ENCODE measurements at regions not wholly inside any gene's neighbourhood (a gene's known extent, or its start where the extent isn't known, plus 50 kb on each side); places are given as distances from the start of the nearest gene placed in this dataset.
"Not testable (repeated sequence)": the region's sequence is repeated elsewhere in the genome, so short reads cannot be mapped to it uniquely, and the experiment has no call there.

DNA sequence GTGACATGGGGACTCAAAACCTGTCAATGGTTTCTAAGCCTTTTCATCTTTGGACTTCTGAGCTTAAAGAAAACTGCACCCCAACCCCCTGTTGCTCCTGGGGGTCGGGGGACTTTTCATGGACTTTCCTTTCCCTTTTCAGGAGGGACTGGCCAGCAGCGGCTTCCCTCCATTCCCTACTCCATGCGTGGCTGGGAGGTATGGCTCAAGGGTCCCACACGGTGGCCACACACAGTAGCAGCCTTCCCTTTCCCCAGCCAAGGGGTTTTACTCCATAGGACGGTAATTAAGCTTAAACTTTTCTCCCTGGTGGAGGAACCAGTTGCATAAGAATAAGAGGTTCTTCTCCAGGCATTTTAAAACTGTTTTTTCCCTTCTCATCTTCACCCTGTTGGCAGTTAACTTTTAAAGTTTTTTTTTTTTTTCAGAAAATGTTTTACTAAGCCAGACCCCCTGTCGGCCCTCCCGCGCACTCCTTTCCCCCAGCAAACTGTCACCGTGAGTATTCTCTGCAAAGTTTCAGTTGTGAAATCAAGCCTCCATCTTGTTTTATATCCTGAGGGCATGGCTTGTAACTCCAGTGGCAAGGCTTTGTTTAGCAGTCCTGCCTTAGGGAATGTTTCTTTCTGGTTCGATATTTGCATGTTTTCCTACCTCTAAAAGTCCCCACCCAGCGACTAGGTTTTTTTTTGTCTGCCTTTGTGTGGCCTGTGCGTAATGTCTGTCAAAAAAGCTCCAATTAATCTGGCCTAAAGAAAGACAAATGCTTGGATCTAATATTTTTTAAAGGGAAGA is 325.7 kb downstream of the TLL1 start:
- Histone ChIP-seq H3K4me3 (ENCODE audit: control extremely low read depth in 1 of 5, extremely low read depth in 1 of 5, insufficient read depth in 1 of 5, low read depth in 2 of 5, low read length in 4 of 5) (no peak overlapping the region), H3K9me3 (ENCODE audit: control extremely low read depth in 1 of 3, control insufficient read depth in 2 of 3, insufficient read depth in 1 of 3, low read length in 2 of 3) (peaks cover 0 to 6% (median 0%) of the 10 kb centered on the region in 3 donors), H3K27ac (ENCODE audit: low read length in 2 of 2) (no peak overlapping the region), H3K27me3 (replicated peaks in 1 of 4; ENCODE audit: control extremely low read depth in 1 of 4, control insufficient read depth in 3 of 4, insufficient read depth in 4 of 4, low read length in 3 of 4) (no peaks in the 10 kb centered on the region), H3K4me2 (replicated peaks; ENCODE audit: low read depth, low read length, poor library complexity, severe bottlenecking) (no peak overlapping the region), H3K36me3 (replicated peaks in 1 of 2; ENCODE audit: control extremely low read depth in 1 of 2, control insufficient read depth in 1 of 2, extremely low read depth in 1 of 2, insufficient read depth in 2 of 2, low read length in 1 of 2) (no peaks in the 10 kb centered on the region), H3K4me1 (ENCODE audit: control insufficient read depth in 2 of 2, insufficient read depth in 2 of 2, low read length in 2 of 2) (no peaks in the 10 kb centered on the region), H4K20me1 (ENCODE audit: control insufficient read depth, insufficient read depth, low read length, poor library complexity, severe bottlenecking) (no peaks in the 10 kb centered on the region), H3K9ac (ENCODE audit: low read length) (no peak overlapping the region), H2AFZ (ENCODE audit: insufficient read depth, low read depth, low read length, poor library complexity, severe bottlenecking) (no peak overlapping the region), H3K79me2 (ENCODE audit: control insufficient read depth, insufficient read depth, low read length) (no peaks in the 10 kb centered on the region)
- H3K27me3 Mint-ChIP-seq, result no peaks in the 10 kb centered on the region
- TF ChIP-seq, protein P1, sequence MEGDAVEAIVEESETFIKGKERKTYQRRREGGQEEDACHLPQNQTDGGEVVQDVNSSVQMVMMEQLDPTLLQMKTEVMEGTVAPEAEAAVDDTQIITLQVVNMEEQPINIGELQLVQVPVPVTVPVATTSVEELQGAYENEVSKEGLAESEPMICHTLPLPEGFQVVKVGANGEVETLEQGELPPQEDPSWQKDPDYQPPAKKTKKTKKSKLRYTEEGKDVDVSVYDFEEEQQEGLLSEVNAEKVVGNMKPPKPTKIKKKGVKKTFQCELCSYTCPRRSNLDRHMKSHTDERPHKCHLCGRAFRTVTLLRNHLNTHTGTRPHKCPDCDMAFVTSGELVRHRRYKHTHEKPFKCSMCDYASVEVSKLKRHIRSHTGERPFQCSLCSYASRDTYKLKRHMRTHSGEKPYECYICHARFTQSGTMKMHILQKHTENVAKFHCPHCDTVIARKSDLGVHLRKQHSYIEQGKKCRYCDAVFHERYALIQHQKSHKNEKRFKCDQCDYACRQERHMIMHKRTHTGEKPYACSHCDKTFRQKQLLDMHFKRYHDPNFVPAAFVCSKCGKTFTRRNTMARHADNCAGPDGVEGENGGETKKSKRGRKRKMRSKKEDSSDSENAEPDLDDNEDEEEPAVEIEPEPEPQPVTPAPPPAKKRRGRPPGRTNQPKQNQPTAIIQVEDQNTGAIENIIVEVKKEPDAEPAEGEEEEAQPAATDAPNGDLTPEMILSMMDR (IDR thresholded peaks at IDR 0.05), result no peak
- no peak for TF ChIP-seq EZH2 (IDR thresholded peaks at IDR 0.05; ENCODE audit: borderline replicate concordance, insufficient read depth, low read depth, low read length, poor library complexity, severe bottlenecking)
- CTCF ChIA-PET, result no interaction called here
- H3K9me3 Mint-ChIP-seq (ENCODE audit: insufficient read depth), result no peaks in the 10 kb centered on the region
- DNase-seq (no peak), ATAC-seq (ENCODE audit: low read depth) (no peak)
- H3K4me3 Mint-ChIP-seq, result no peak overlapping the region
- no peaks in the 10 kb centered on the region for H3K4me1 Mint-ChIP-seq
- POLR2A ChIA-PET, result no interaction called here
- intact Hi-C loops (cut with micrococcal nuclease), result no loop called here
- H3K27ac Mint-ChIP-seq, result no peak overlapping the region
- 94% methylated on average over 8 of the region's 12 CpGs for WGBS (ENCODE audit: insufficient coverage)

- Mint-ChIP-seq H3K27me3 (no peaks in the 10 kb centered on the region), H3K4me1 (no peaks in the 10 kb centered on the region), H3K9me3 (ENCODE audit: insufficient read depth) (no peaks in the 10 kb centered on the region), H3K4me3 (no peak overlapping the region), H3K27ac (no peak overlapping the region)
- Histone ChIP-seq H2AFZ (ENCODE audit: insufficient read depth, low read depth, low read length, poor library complexity, severe bottlenecking) (no peak overlapping the region), H3K9me3 (ENCODE audit: control extremely low read depth in 1 of 3, control insufficient read depth in 2 of 3, insufficient read depth in 1 of 3, low read length in 2 of 3) (peaks cover 0 to 6% (median 0%) of the 10 kb centered on the region in 3 donors), H3K4me3 (ENCODE audit: control extremely low read depth in 1 of 5, extremely low read depth in 1 of 5, insufficient read depth in 1 of 5, low read depth in 2 of 5, low read length in 4 of 5) (no peak overlapping the region), H3K27ac (ENCODE audit: low read length in 2 of 2) (no peak overlapping the region), H3K27me3 (replicated peaks in 1 of 4; ENCODE audit: control extremely low read depth in 1 of 4, control insufficient read depth in 3 of 4, insufficient read depth in 4 of 4, low read length in 3 of 4) (no peaks in the 10 kb centered on the region), H4K20me1 (ENCODE audit: control insufficient read depth, insufficient read depth, low read length, poor library complexity, severe bottlenecking) (no peaks in the 10 kb centered on the region), H3K79me2 (ENCODE audit: control insufficient read depth, insufficient read depth, low read length) (no peaks in the 10 kb centered on the region), H3K9ac (ENCODE audit: low read length) (no peak overlapping the region), H3K4me2 (replicated peaks; ENCODE audit: low read depth, low read length, poor library complexity, severe bottlenecking) (no peak overlapping the region), H3K4me1 (ENCODE audit: control insufficient read depth in 2 of 2, insufficient read depth in 2 of 2, low read length in 2 of 2) (no peaks in the 10 kb centered on the region), H3K36me3 (replicated peaks in 1 of 2; ENCODE audit: control extremely low read depth in 1 of 2, control insufficient read depth in 1 of 2, extremely low read depth in 1 of 2, insufficient read depth in 2 of 2, low read length in 1 of 2) (no peaks in the 10 kb centered on the region)
- TF ChIP-seq, protein P1 (IDR thresholded peaks at IDR 0.05), result no peak
- TF ChIP-seq EZH2 (IDR thresholded peaks at IDR 0.05; ENCODE audit: borderline replicate concordance, insufficient read depth, low read depth, low read length, poor library complexity, severe bottlenecking), result no peak
- intact Hi-C loops (cut with micrococcal nuclease), result no loop called here
- no peak for DNase-seq
- CTCF ChIA-PET, result no interaction called here
- POLR2A ChIA-PET, result no interaction called here
- 86% methylated on average over 2 of the region's 4 CpGs for WGBS (ENCODE audit: insufficient coverage)
- no peak for ATAC-seq (ENCODE audit: low read depth)
Observed at GRCh38 chr4:166202991-166203390, 330.0 kb downstream of the TLL1 start.

GRCh38 chr4:166212326-166212725 is 339.3 kb downstream of the TLL1 start:
- H3K4me1 ChIP-seq (ENCODE audit: control insufficient read depth in 2 of 2, insufficient read depth in 2 of 2, low read length in 2 of 2); H3K4me3 Mint-ChIP-seq; DNase-seq; H4K20me1 ChIP-seq (ENCODE audit: control insufficient read depth, insufficient read depth, low read length, poor library complexity, severe bottlenecking); H3K27ac Mint-ChIP-seq; H3K4me1 Mint-ChIP-seq; H3K4me3 ChIP-seq (ENCODE audit: control extremely low read depth in 1 of 5, extremely low read depth in 1 of 5, insufficient read depth in 1 of 5, low read depth in 2 of 5, low read length in 4 of 5); H3K9ac ChIP-seq (ENCODE audit: low read length); H3K4me2 ChIP-seq (replicated peaks; ENCODE audit: low read depth, low read length, poor library complexity, severe bottlenecking); CTCF ChIA-PET; H3K79me2 ChIP-seq (ENCODE audit: control insufficient read depth, insufficient read depth, low read length); H3K27me3 ChIP-seq (replicated peaks in 1 of 4; ENCODE audit: control extremely low read depth in 1 of 4, control insufficient read depth in 3 of 4, insufficient read depth in 4 of 4, low read length in 3 of 4); H3K27me3 Mint-ChIP-seq; H3K36me3 ChIP-seq (replicated peaks in 1 of 2; ENCODE audit: control extremely low read depth in 1 of 2, control insufficient read depth in 1 of 2, extremely low read depth in 1 of 2, insufficient read depth in 2 of 2, low read length in 1 of 2); H3K27ac ChIP-seq (ENCODE audit: low read length in 2 of 2); H2AFZ ChIP-seq (ENCODE audit: insufficient read depth, low read depth, low read length, poor library complexity, severe bottlenecking); intact Hi-C loops (cut with micrococcal nuclease); ATAC-seq (ENCODE audit: low read depth); POLR2A ChIA-PET: not testable (repeated sequence)
- peaks cover 12% of the 10 kb centered on the region for H3K9me3 Mint-ChIP-seq (ENCODE audit: insufficient read depth)
- H3K9me3 ChIP-seq (ENCODE audit: control extremely low read depth in 1 of 3, control insufficient read depth in 2 of 3, insufficient read depth in 1 of 3, low read length in 2 of 3), result peaks cover 0 to 15% (median 3%) of the 10 kb centered on the region in 3 donors
- no CpG with 5 or more reads among the region's 4 CpGs for WGBS (ENCODE audit: insufficient coverage)
